SIG-M5 treated with dmso at 0.1 percent for 504 hours (cell line): ENCODE measurements at regions not wholly inside any gene's neighbourhood (a gene's known extent, or its start where the extent isn't known, plus 50 kb on each side); places are given as distances from the start of the nearest gene placed in this dataset.

Experiments
- DNase-seq: peaks from one replicate; lab custom pipeline; 2025; ENCODE audit not compliant: unreplicated experiment; lab: John Stamatoyannopoulos, UW

DNA sequence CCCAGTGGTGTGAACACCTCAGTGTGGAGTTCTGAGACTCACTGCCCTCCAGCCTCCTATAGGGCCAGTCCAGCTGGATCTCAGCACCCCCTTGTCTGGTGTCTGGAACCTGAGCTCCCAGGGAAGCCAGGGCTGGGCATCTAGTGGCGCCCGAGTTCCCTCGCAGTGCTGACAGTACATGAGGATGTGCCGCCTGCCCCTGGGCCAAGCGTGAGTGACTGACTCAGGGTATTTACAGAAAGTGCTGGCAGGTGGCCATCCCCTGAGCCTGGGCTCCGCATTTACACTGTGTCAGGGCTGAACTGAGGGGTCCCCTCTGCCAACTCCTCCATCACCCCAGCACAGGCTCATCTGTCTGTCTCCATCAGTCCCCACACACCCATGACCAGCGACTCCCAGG, 185.3 kb downstream of the BRD1 start:
- no peak for DNase-seq

GRCh38 chr22:49641770-49642313, 185.8 kb downstream of the BRD1 start:
- DNase-seq, result no peak

- DNase-seq, result no peak
Measured at GRCh38 chr22:49640366-49641095, 187.1 kb downstream of the BRD1 start.

DNA sequence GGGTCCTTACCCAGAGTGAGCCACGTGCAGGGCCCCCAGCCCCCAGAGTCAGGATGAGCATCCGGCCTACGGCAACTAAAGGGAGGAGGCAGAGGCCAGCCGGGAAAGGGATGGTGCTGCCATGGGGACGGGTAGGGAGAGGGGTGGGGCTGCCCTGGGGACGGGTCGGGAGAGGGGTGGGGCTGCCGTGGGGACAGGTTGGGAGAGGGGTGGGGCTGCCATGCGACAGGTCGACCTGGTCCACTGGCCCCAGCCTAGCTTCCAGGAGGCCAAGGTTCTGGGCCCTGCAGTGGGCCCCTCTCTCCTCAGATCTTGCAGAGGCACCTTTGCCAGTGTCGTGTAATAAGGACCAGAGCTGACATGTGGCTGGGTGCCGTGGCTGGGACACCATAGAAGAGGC, 187.7 kb downstream of the BRD1 start:
- no peak for DNase-seq

DNA sequence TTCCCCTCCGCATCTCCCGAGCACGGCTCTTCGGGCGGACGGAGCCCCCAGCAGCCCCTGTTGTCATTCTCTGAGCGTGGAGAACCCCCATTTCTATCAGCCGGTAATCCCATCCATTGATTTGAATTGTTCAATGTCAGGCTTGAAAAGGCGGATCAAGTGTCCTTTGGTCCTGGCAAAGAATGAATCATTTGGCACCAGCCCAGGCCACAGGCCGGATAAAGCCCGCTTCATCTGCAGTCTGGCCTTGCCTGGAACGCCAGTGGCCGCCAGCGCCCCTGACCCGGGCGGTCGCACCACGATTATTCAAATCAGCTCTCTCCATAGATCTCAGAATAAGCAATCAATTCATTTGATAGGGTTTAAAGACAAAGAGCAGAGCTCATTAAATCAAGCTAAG, 188.9 kb downstream of the BRD1 start:
- no peak for DNase-seq

- no peak for DNase-seq
Measured at GRCh38 chr22:49638001-49638400, 189.7 kb downstream of the BRD1 start.

DNA sequence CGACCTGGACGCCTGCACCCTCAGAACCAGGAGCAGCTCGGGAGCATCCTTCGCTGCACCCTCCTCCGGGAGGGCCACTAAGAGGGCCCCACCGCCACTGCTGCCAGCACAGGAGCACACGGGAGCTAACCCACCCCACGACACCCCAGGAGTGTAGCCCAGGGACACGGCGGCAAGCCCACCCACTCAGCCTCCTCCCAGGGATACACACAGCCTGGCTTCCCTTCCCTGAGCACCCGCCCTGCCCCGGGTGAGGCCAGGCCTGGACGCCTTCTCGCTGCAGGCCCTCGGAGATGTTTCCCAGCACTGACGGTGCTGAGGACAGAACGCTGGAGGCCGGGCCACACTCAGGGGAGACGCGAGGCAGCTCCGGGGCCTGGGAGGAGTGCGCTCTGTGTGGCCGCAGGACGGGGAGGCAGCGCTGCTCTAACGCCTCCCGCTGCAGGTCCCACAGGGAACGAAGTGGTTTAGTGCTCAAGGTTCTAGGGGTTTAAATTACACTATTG, 190.4 kb downstream of the BRD1 start:
- DNase-seq, result no peak

DNA sequence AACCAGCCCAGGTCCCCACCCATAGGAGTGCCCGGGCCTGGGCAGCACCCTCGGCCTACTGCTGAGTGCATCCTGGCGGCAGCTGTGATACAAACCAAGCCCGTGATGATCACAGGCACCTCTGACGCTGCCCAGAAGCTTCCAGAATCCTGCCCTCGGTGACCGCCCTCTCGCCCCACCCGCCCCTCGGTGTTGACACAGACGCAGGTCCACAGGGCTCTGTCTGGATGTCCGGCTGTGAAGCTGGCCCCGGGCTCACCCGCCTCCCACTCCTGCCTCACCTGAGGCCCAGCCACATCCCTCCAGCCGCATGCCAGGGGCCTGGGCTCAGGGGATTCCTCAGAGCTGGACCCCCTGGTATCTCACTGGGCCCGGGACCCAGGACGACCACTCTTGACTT, 191.0 kb downstream of the BRD1 start:
- DNase-seq, result no peak

- no peak for DNase-seq
Measured at GRCh38 chr22:49636214-49636613, 191.5 kb downstream of the BRD1 start.

GRCh38 chr22:49634006-49634772, 193.5 kb downstream of the BRD1 start:
- no peak for DNase-seq

DNA sequence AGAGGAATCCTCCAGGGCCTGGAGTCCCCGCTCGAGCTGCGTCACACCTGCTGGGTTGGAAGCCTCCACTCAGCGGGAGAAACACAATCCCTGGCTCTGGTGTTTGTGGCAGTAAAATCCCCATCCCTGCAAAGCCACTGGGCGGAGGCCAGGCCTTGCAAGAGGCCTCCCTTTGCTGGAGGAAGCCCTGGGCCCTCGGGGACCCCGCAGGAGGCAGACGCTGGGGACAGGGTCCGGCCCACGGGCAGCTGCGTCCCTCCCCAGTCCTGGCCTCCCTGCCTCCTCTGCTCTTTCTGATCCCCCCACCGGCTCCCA, 194.7 kb downstream of the BRD1 start:
- DNase-seq, result no peak

GRCh38 chr22:49632199-49633009, 195.3 kb downstream of the BRD1 start:
- peak; percentile 1 for DNase-seq

GRCh38 chr22:49630448-49630946, 197.2 kb downstream of the BRD1 start:
- no peak for DNase-seq

DNA sequence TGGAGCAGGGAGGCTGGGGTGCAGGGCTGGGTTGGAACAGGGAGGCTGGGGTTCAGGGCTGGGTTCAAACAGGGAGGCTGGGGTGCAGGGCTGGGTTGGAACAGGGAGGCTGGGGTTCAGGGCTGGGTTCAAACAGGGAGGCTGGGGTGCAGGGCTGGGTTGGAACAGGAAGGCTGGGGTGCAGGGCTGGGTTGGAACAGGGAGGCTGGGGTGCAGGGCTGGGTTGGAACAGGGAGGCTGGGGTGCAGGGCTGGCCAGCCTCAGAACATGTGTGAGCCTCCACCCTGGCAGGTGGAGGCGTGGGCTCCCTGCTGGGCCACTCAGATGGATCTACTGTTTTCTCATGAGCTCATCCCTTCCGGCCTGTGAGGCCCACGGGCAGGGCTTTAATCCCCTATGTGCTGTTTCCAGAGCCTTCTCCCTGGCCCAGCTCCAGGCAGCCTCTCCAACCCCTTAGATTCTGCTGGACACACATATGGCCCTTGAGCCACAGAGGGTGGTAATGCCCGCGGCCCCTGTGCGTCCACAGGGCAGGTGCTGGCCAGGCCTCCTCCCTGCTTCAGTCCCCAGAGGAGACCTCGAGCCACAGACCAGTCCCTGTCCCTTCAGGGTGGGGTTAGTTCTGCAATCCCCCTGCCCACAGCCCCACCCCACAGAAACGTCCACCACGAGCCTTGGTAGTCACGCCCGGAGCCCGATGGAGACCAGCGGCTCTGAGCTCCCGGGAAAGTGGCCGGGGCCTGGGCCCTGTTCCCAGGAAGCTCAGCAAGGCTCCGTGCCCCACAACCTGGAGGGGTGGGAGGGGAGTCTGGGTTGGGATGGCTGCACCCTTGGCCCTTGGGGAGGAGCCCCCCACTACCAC, 197.9 kb downstream of the BRD1 start:
- DNase-seq, result no peak

- DNase-seq, result no peak
Measured at GRCh38 chr22:49629261-49629570, 198.5 kb downstream of the BRD1 start.

DNA sequence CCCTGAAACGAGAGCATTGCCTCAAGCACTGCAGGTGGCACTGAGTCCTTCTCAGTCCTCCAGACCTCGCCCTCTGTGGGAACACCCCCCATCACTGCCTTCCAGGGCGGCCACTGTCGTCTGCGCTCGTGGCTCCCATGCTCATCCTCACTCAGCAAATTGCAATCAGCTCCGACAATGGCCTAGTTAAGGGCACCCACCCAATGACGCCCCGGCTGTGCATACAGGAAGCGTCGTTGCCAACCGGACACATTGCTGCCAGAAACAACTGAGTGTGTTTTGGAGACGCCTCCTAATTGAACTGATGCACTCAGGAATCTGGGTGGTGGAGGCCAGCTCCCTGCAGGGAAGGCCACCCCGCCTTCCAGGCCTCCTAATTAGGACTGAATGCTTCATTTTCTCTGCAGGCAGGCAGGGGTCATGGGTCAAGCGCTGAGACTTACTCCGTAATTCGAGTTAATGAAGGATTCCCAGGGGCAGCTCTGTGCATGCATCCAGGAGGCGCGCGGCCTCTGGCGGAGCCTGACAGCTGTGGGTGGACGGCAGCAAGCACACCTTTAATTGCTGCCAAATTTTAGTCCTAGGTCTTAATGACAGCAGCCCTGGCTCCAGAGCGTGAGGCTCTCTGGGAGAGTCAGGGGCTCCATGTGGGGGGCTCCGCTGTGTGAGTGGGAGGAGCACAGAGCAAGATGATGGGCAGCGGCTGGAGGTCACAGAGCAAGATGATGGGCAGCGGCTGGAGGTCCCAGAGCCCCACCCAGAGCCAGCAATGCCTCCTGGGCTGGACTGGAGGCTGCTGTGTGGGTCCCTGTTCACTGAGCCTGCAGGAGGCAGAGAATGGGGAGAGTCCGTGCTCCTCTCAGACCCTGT, 199.0 kb downstream of the BRD1 start:
- no peak for DNase-seq

DNA sequence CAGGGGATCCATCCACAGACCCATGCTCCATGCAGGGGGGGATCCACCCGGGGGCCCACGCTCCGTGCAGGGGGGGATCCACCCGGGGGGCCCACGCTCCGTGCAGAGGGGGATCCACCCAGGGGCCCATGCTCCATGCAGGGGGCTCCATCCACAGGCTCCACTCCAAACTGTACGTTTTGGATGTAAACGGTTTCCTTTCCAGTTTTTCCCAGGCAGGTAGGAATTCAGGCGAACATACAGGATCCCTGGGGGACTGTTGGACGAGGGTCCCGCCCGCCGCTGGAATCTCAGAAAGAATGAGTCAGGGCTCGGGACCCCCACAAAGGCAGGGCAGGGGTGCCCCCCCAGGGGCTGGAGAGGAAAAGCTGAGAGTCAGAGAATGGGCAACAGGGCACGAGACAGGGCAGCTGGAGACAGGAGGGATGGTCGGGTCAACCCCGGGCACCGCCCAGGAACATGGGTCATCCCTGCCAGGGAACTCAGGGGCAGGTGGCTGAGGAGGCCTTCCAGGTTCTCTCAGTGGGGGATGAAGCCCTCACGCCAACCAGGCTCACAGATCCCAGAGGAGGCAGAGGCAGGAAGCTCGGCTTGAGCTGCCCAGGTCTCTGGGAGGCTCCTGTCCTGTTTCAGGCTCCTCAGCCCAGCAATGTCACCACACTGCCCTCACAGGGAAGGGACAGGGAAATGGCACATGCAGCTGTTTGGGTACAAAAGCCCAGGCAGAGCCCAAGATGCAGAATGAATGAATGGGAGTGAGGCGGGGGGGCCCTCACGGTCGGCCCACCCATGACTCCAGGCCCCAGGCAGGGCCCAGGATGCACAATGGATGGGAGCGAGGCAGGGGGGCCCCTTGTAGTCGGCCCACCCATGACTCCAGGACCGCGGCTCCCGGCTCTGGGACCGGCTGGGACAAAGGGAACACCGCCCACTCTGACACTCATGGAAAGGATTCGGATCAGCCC, 200.2 kb downstream of the BRD1 start:
- no peak for DNase-seq
